OCI-LY1 (cell line): ENCODE measurements at regions not wholly inside any gene's neighbourhood (a gene's known extent, or its start where the extent isn't known, plus 50 kb on each side); places are given as distances from the start of the nearest gene placed in this dataset.
"Not testable (repeated sequence)": the region's sequence is repeated elsewhere in the genome, so short reads cannot be mapped to it uniquely, and the experiment has no call there.

Source experiments
- H2AFZ ChIP-seq: fragments of 200-600 bp; sonication (generic), shearing (Covaris generic); 2 replicates; pipeline ENCODE4 v1.6.0; 2014; ENCODE audit warnings: antibody characterized with exemption, mild to moderate bottlenecking, low read length
- H3F3A ChIP-seq: fragments of 200-600 bp; sonication (generic), shearing (Covaris generic); 2 replicates; pipeline ENCODE4 v1.6.0; 2014; ENCODE audit warnings: mild to moderate bottlenecking, antibody characterized with exemption, low read length, moderate library complexity; ENCODE audit not compliant: insufficient read depth
- H3K27ac ChIP-seq: fragments of 200-600 bp; sonication (generic); 2 replicates; pipeline ENCODE4 v1.5.1; 2014; ENCODE audit warnings: low read length, mixed run types, mild to moderate bottlenecking, low read depth; ENCODE audit not compliant: poor library complexity, severe bottlenecking
- H3K27me3 ChIP-seq: fragments of 200-600 bp; sonication (generic); 2 replicates; pipeline ENCODE4 v1.6.0; 2014; ENCODE audit warnings: antibody characterized with exemption, mild to moderate bottlenecking, low read length, moderate library complexity; ENCODE audit not compliant: insufficient read depth
- H3K36me3 ChIP-seq: fragments of 200-600 bp; sonication (generic); 2 replicates; pipeline ENCODE4 v1.6.1; 2014; ENCODE audit warnings: mild to moderate bottlenecking, antibody characterized with exemption, low read length, moderate library complexity, mixed read lengths; ENCODE audit not compliant: insufficient read depth
- H3K4me1 ChIP-seq: fragments of 200-600 bp; sonication (generic); 2 replicates; pipeline ENCODE4 v1.5.1; 2014; ENCODE audit warnings: mild to moderate bottlenecking, low read length, moderate library complexity; ENCODE audit not compliant: insufficient read depth, severe bottlenecking
- H3K4me2 ChIP-seq: fragments of 200-600 bp; sonication (generic), shearing (Covaris generic); 2 replicates; pipeline ENCODE4 v1.6.1; 2014; ENCODE audit warnings: low read length
- H3K4me3 ChIP-seq: fragments of 200-600 bp; sonication (generic); 2 replicates; pipeline ENCODE4 v1.5.1; 2014; ENCODE audit warnings: low read length, low read depth, mild to moderate bottlenecking, mixed read lengths; ENCODE audit not compliant: poor library complexity, severe bottlenecking
- H3K79me2 ChIP-seq: fragments of 200-600 bp; shearing (Covaris generic); 2 replicates; pipeline ENCODE4 v1.6.1; 2016; ENCODE audit warnings: mixed run types, low read length, mixed read lengths; ENCODE audit not compliant: insufficient read depth
- H3K9ac ChIP-seq: fragments of 200-600 bp; sonication (generic), shearing (Covaris generic); 2 replicates; pipeline ENCODE4 v1.6.1; 2014; ENCODE audit warnings: mild to moderate bottlenecking, low read length, mixed read lengths
- H3K9me2 ChIP-seq: fragments of 200-600 bp; sonication (generic), shearing (Covaris generic); 2 replicates; pipeline ENCODE4 v1.6.1; 2014; ENCODE audit warnings: low read depth, mild to moderate bottlenecking, low read length, mixed read lengths
- H3K9me3 ChIP-seq: fragments of 200-600 bp; shearing (Covaris generic); 2 replicates; pipeline ENCODE4 v1.6.1; 2014; ENCODE audit warnings: low read length, mixed read lengths
- H4K20me1 ChIP-seq: fragments of 200-600 bp; sonication (generic), shearing (Covaris generic); 2 replicates; pipeline ENCODE4 v1.6.0; 2016; ENCODE audit warnings: mild to moderate bottlenecking, low read length; ENCODE audit not compliant: insufficient read depth
- CTCF ChIP-seq: fragments of 200-600 bp; sonication (generic), shearing (Covaris generic); IDR thresholded peaks from 2 replicates; pipeline ENCODE4 v1.5.1; 2017; ENCODE audit warnings: mild to moderate bottlenecking, antibody characterized with exemption, low read length, moderate library complexity, mixed read lengths
- EZH2 ChIP-seq: fragments of 200-600 bp; sonication (generic), shearing (Covaris generic); IDR thresholded peaks from 2 replicates; pipeline ENCODE4 v1.8.0; 2017; ENCODE audit warnings: borderline replicate concordance, mixed run types, mild to moderate bottlenecking, antibody characterized with exemption, low read length, moderate library complexity, mixed read lengths

GRCh38 chr1:70828177-70828576, 219.4 kb downstream of the PTGER3 start:
- no peak overlapping the region for H3K4me2 ChIP-seq

DNA sequence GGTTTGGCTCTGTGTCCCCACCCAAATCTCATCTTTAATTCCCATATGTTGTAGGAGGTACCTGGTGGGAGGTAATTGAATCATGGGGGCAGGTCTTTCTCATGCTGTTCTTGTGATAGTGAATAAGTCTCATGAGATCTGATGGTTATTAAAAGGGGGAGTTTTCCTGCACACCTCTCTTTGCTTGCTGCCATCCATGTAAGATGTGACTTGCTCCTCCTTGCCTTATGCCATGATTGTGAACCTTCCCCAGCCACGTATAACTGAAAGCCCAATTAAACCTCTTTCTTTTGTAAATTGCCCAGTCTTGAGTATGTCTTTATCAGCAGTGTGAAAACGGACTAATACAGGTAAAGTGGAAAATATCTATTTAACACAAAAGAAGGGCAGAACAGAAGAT, 213.3 kb downstream of the PTGER3 start:
- not testable (repeated sequence) for H3K9ac ChIP-seq, H3K4me1 ChIP-seq, H3K4me2 ChIP-seq

More at GRCh38 chr1:70828177-70828576, 219.4 kb downstream of the PTGER3 start:
- H3K27me3 ChIP-seq: no peaks in the 10 kb centered on the region
- no peak overlapping the region for H2AFZ ChIP-seq
- TF ChIP-seq CTCF (no peak), EZH2 (no peak)
- H3F3A ChIP-seq: no peaks in the 10 kb centered on the region
- H3K9me2 ChIP-seq: no peaks in the 10 kb centered on the region
- H3K36me3 ChIP-seq: no peaks in the 10 kb centered on the region
- H3K79me2 ChIP-seq: no peaks in the 10 kb centered on the region
- no peaks in the 10 kb centered on the region for H3K4me1 ChIP-seq
- no peak overlapping the region for H3K4me3 ChIP-seq
- H3K9ac ChIP-seq: no peak overlapping the region
- no peak overlapping the region for H3K27ac ChIP-seq
- H4K20me1 ChIP-seq: no peaks in the 10 kb centered on the region
- H3K9me3 ChIP-seq: no peaks in the 10 kb centered on the region

GRCh38 chr1:70836456-70836855, 211.2 kb downstream of the PTGER3 start:
- H3K79me2 ChIP-seq: no peaks in the 10 kb centered on the region
- no peaks in the 10 kb centered on the region for H3K9me3 ChIP-seq
- TF ChIP-seq CTCF: no peak
- no peak for TF ChIP-seq EZH2
- no peak overlapping the region for H3K9ac ChIP-seq
- H2AFZ ChIP-seq: no peak overlapping the region
- H3K4me3 ChIP-seq: no peak overlapping the region
- no peaks in the 10 kb centered on the region for H3K36me3 ChIP-seq
- H3F3A ChIP-seq: no peaks in the 10 kb centered on the region
- H3K27me3 ChIP-seq: no peaks in the 10 kb centered on the region
- H3K9me2 ChIP-seq: no peaks in the 10 kb centered on the region
- H3K27ac ChIP-seq: no peak overlapping the region
- H4K20me1 ChIP-seq: no peaks in the 10 kb centered on the region
- H3K4me2 ChIP-seq: no peak overlapping the region
- no peaks in the 10 kb centered on the region for H3K4me1 ChIP-seq

More for the DNA sequence above, 213.3 kb downstream of the PTGER3 start:
- H3K4me3 ChIP-seq, H3K27me3 ChIP-seq, H3K36me3 ChIP-seq, H3K9me3 ChIP-seq, H3K9me2 ChIP-seq, H3K27ac ChIP-seq, H3K79me2 ChIP-seq, H3F3A ChIP-seq, H2AFZ ChIP-seq, H4K20me1 ChIP-seq: not testable (repeated sequence)

DNA sequence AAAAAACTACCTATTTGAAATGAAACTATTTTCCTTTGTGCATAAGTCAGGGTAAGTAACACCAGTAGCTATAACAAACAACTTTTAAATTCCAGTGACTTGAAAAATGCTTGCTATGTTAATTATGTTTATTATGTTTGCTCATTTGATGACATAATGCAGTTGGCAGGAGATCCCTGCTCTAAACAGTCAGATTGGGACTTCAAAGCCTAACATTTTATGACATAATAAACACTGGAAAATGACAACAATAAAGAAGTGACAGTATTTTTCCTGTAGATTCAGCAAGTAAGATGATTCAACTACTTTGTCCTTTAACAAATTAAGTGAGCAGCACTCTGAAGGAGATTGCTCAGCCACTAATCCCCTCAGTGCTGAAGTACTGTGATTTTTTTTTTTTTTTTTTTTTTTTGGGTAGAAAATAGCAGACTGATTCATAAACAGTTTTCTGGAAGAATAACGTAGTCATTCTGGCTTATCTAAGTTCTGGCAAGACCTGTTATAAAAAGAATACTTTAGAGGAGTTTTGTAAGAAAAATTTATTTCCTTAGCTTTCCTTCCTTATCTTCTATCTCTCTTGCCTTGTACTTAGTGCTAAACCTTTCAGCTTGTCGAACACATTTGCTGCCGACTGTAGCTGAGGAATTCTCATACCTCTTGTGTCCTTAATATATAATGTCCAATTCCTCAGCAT, 207.2 kb downstream of the PTGER3 start:
- Histone ChIP-seq H4K20me1 (no peaks in the 10 kb centered on the region), H3F3A (no peaks in the 10 kb centered on the region), H3K27me3 (no peaks in the 10 kb centered on the region), H3K9me2 (no peaks in the 10 kb centered on the region), H3K4me1 (no peaks in the 10 kb centered on the region), H3K27ac (no peak overlapping the region), H3K9ac (no peak overlapping the region), H3K9me3 (no peaks in the 10 kb centered on the region), H2AFZ (no peak overlapping the region), H3K4me2 (no peak overlapping the region), H3K79me2 (no peaks in the 10 kb centered on the region), H3K36me3 (no peaks in the 10 kb centered on the region), H3K4me3 (no peak overlapping the region)
- TF ChIP-seq EZH2 (no peak), CTCF (no peak)
